ENCODE measurements at regions not wholly inside any gene's neighbourhood (a gene's known extent, or its start where the extent isn't known, plus 50 kb on each side); places are given as distances from the start of the nearest gene placed in this dataset.

GRCh38 chr1:185421485-185422107 is 104.6 kb upstream of the IVNS1ABP start:
- H3K36me3 ChIP-seq (ENCODE audit: control insufficient read depth in 4 of 4, insufficient read depth in 4 of 4, low read length in 3 of 4) = no peaks in the 10 kb centered on the region
- no peak overlapping the region for H3K27ac ChIP-seq (ENCODE audit: insufficient read depth in 1 of 2, low read depth in 1 of 2, low read length in 2 of 2, poor library complexity in 1 of 2, severe bottlenecking in 2 of 2)
- H3K9me3 ChIP-seq (ENCODE audit: control extremely low read depth in 1 of 5, control insufficient read depth in 4 of 5, insufficient read depth in 2 of 5, low read depth in 1 of 5, low read length in 4 of 5) = no peaks in the 10 kb centered on the region
- CTCF ChIA-PET = no interaction called here
- POLR2A ChIA-PET = interaction anchor here (0.5 kb wide), 1 partner anchor 28 kb away, joined by 3 read pairs; no protein-coding TSS in a partner anchor
- WGBS (ENCODE audit: insufficient coverage) = 100% methylated on average over 1 of the region's 3 CpGs
- DNase-seq = no peak
- H3K4me3 ChIP-seq (ENCODE audit: control insufficient read depth in 1 of 7, extremely low read depth in 1 of 7, insufficient read depth in 4 of 7, low read depth in 2 of 7, low read length in 6 of 7) = no peak overlapping the region
- H3K4me1 ChIP-seq (ENCODE audit: control extremely low read depth in 1 of 4, control insufficient read depth in 4 of 4, insufficient read depth in 4 of 4, low read length in 3 of 4) = peaks cover 0 to 8% (median 0%) of the 10 kb centered on the region in 4 experiments
- no peaks in the 10 kb centered on the region for H3K27me3 ChIP-seq (replicated peaks in 2 of 5; ENCODE audit: control insufficient read depth in 4 of 5, insufficient read depth in 5 of 5, low read length in 4 of 5)

- Histone ChIP-seq H3K4me3 (ENCODE audit: control insufficient read depth in 1 of 7, extremely low read depth in 1 of 7, insufficient read depth in 4 of 7, low read depth in 2 of 7, low read length in 6 of 7) (no peak overlapping the region), H3K27ac (ENCODE audit: insufficient read depth in 1 of 2, low read depth in 1 of 2, low read length in 2 of 2, poor library complexity in 1 of 2, severe bottlenecking in 2 of 2) (no peak overlapping the region), H3K27me3 (replicated peaks in 2 of 5; ENCODE audit: control insufficient read depth in 4 of 5, insufficient read depth in 5 of 5, low read length in 4 of 5) (no peaks in the 10 kb centered on the region), H3K36me3 (ENCODE audit: control insufficient read depth in 4 of 4, insufficient read depth in 4 of 4, low read length in 3 of 4) (no peaks in the 10 kb centered on the region), H3K9me3 (ENCODE audit: control extremely low read depth in 1 of 5, control insufficient read depth in 4 of 5, insufficient read depth in 2 of 5, low read depth in 1 of 5, low read length in 4 of 5) (no peaks in the 10 kb centered on the region), H3K4me1 (ENCODE audit: control extremely low read depth in 1 of 4, control insufficient read depth in 4 of 4, insufficient read depth in 4 of 4, low read length in 3 of 4) (peaks cover 0 to 8% (median 0%) of the 10 kb centered on the region in 4 experiments)
- peak in 2 of 3 donors; percentile 4 to 15 for DNase-seq
- CTCF ChIA-PET = no interaction called here
- POLR2A ChIA-PET = no interaction called here
Measured at GRCh38 chr1:185420588-185421081, 103.6 kb upstream of the IVNS1ABP start.

GRCh38 chr1:185419718-185420117 is 102.7 kb upstream of the IVNS1ABP start:
- ChIA-PET POLR2A (no interaction called here), CTCF (no interaction called here)

GRCh38 chr1:185418472-185418871 is 101.4 kb upstream of the IVNS1ABP start:
- no peak overlapping the region for H3K27ac ChIP-seq (ENCODE audit: insufficient read depth in 1 of 2, low read depth in 1 of 2, low read length in 2 of 2, poor library complexity in 1 of 2, severe bottlenecking in 2 of 2)
- H3K9me3 ChIP-seq (ENCODE audit: control extremely low read depth in 1 of 5, control insufficient read depth in 4 of 5, insufficient read depth in 2 of 5, low read depth in 1 of 5, low read length in 4 of 5) = no peaks in the 10 kb centered on the region
- H3K27me3 ChIP-seq (replicated peaks in 2 of 5; ENCODE audit: control insufficient read depth in 4 of 5, insufficient read depth in 5 of 5, low read length in 4 of 5) = no peaks in the 10 kb centered on the region
- ChIA-PET CTCF (no interaction called here), POLR2A (no interaction called here)
- H3K4me1 ChIP-seq (ENCODE audit: control extremely low read depth in 1 of 4, control insufficient read depth in 4 of 4, insufficient read depth in 4 of 4, low read length in 3 of 4) = peaks cover 0 to 8% (median 0%) of the 10 kb centered on the region in 4 experiments
- H3K36me3 ChIP-seq (ENCODE audit: control insufficient read depth in 4 of 4, insufficient read depth in 4 of 4, low read length in 3 of 4) = no peaks in the 10 kb centered on the region
- H3K4me3 ChIP-seq (ENCODE audit: control insufficient read depth in 1 of 7, extremely low read depth in 1 of 7, insufficient read depth in 4 of 7, low read depth in 2 of 7, low read length in 6 of 7) = no peak overlapping the region
- no CpG with 5 or more reads among the region's 1 CpG for WGBS (ENCODE audit: insufficient coverage)
- no peak for DNase-seq

More at GRCh38 chr1:185419718-185420117, 102.7 kb upstream of the IVNS1ABP start:
- Histone ChIP-seq H3K36me3 (ENCODE audit: control insufficient read depth in 4 of 4, insufficient read depth in 4 of 4, low read length in 3 of 4) (no peaks in the 10 kb centered on the region), H3K27me3 (replicated peaks in 2 of 5; ENCODE audit: control insufficient read depth in 4 of 5, insufficient read depth in 5 of 5, low read length in 4 of 5) (no peaks in the 10 kb centered on the region), H3K4me3 (ENCODE audit: control insufficient read depth in 1 of 7, extremely low read depth in 1 of 7, insufficient read depth in 4 of 7, low read depth in 2 of 7, low read length in 6 of 7) (no peak overlapping the region), H3K27ac (ENCODE audit: insufficient read depth in 1 of 2, low read depth in 1 of 2, low read length in 2 of 2, poor library complexity in 1 of 2, severe bottlenecking in 2 of 2) (no peak overlapping the region), H3K9me3 (ENCODE audit: control extremely low read depth in 1 of 5, control insufficient read depth in 4 of 5, insufficient read depth in 2 of 5, low read depth in 1 of 5, low read length in 4 of 5) (no peaks in the 10 kb centered on the region), H3K4me1 (ENCODE audit: control extremely low read depth in 1 of 4, control insufficient read depth in 4 of 4, insufficient read depth in 4 of 4, low read length in 3 of 4) (peaks cover 0 to 8% (median 0%) of the 10 kb centered on the region in 4 experiments)
- WGBS (ENCODE audit: insufficient coverage) = 100% methylated on average over 3 of the region's 3 CpGs
- no peak for DNase-seq

GRCh38 chr1:185412385-185413087 is 95.5 kb upstream of the IVNS1ABP start:
- no peaks in the 10 kb centered on the region for H3K4me1 ChIP-seq (ENCODE audit: control extremely low read depth in 1 of 4, control insufficient read depth in 4 of 4, insufficient read depth in 4 of 4, low read length in 3 of 4)
- DNase-seq = no peak
- no peaks in the 10 kb centered on the region for H3K27me3 ChIP-seq (replicated peaks in 2 of 5; ENCODE audit: control insufficient read depth in 4 of 5, insufficient read depth in 5 of 5, low read length in 4 of 5)
- H3K9me3 ChIP-seq (ENCODE audit: control extremely low read depth in 1 of 5, control insufficient read depth in 4 of 5, insufficient read depth in 2 of 5, low read depth in 1 of 5, low read length in 4 of 5) = peaks cover 0 to 1% (median 0%) of the 10 kb centered on the region in 5 experiments
- H3K36me3 ChIP-seq (ENCODE audit: control insufficient read depth in 4 of 4, insufficient read depth in 4 of 4, low read length in 3 of 4) = no peaks in the 10 kb centered on the region
- WGBS (ENCODE audit: insufficient coverage) = 92% methylated on average over 6 of the region's 7 CpGs
- POLR2A ChIA-PET = no interaction called here
- no peak overlapping the region for H3K4me3 ChIP-seq (ENCODE audit: control insufficient read depth in 1 of 7, extremely low read depth in 1 of 7, insufficient read depth in 4 of 7, low read depth in 2 of 7, low read length in 6 of 7)
- no peak overlapping the region for H3K27ac ChIP-seq (ENCODE audit: insufficient read depth in 1 of 2, low read depth in 1 of 2, low read length in 2 of 2, poor library complexity in 1 of 2, severe bottlenecking in 2 of 2)
- CTCF ChIA-PET = no interaction called here

- Histone ChIP-seq H3K36me3 (ENCODE audit: control insufficient read depth in 4 of 4, insufficient read depth in 4 of 4, low read length in 3 of 4) (no peaks in the 10 kb centered on the region), H3K9me3 (ENCODE audit: control extremely low read depth in 1 of 5, control insufficient read depth in 4 of 5, insufficient read depth in 2 of 5, low read depth in 1 of 5, low read length in 4 of 5) (peaks cover 0 to 4% (median 0%) of the 10 kb centered on the region in 5 experiments), H3K4me3 (ENCODE audit: control insufficient read depth in 1 of 7, extremely low read depth in 1 of 7, insufficient read depth in 4 of 7, low read depth in 2 of 7, low read length in 6 of 7) (no peak overlapping the region), H3K4me1 (ENCODE audit: control extremely low read depth in 1 of 4, control insufficient read depth in 4 of 4, insufficient read depth in 4 of 4, low read length in 3 of 4) (no peaks in the 10 kb centered on the region), H3K27ac (ENCODE audit: insufficient read depth in 1 of 2, low read depth in 1 of 2, low read length in 2 of 2, poor library complexity in 1 of 2, severe bottlenecking in 2 of 2) (no peak overlapping the region), H3K27me3 (replicated peaks in 2 of 5; ENCODE audit: control insufficient read depth in 4 of 5, insufficient read depth in 5 of 5, low read length in 4 of 5) (no peaks in the 10 kb centered on the region)
- WGBS (ENCODE audit: insufficient coverage) = 100% methylated on average over 1 of the region's 1 CpG
- ChIA-PET POLR2A (no interaction called here), CTCF (no interaction called here)
- no peak for DNase-seq
Measured at GRCh38 chr1:185409763-185410528, 92.9 kb upstream of the IVNS1ABP start.

- H3K4me3 ChIP-seq (ENCODE audit: control insufficient read depth in 1 of 7, extremely low read depth in 1 of 7, insufficient read depth in 4 of 7, low read depth in 2 of 7, low read length in 6 of 7) = no peak overlapping the region
- CTCF ChIA-PET = no interaction called here
- peaks cover 0 to 4% (median 0%) of the 10 kb centered on the region in 5 experiments for H3K9me3 ChIP-seq (ENCODE audit: control extremely low read depth in 1 of 5, control insufficient read depth in 4 of 5, insufficient read depth in 2 of 5, low read depth in 1 of 5, low read length in 4 of 5)
- DNase-seq = no peak
- H3K27ac ChIP-seq (ENCODE audit: insufficient read depth in 1 of 2, low read depth in 1 of 2, low read length in 2 of 2, poor library complexity in 1 of 2, severe bottlenecking in 2 of 2) = no peak overlapping the region
- no peaks in the 10 kb centered on the region for H3K36me3 ChIP-seq (ENCODE audit: control insufficient read depth in 4 of 4, insufficient read depth in 4 of 4, low read length in 3 of 4)
- peaks cover 0 to 2% (median 0%) of the 10 kb centered on the region in 4 experiments for H3K4me1 ChIP-seq (ENCODE audit: control extremely low read depth in 1 of 4, control insufficient read depth in 4 of 4, insufficient read depth in 4 of 4, low read length in 3 of 4)
- POLR2A ChIA-PET = no interaction called here
- no peaks in the 10 kb centered on the region for H3K27me3 ChIP-seq (replicated peaks in 2 of 5; ENCODE audit: control insufficient read depth in 4 of 5, insufficient read depth in 5 of 5, low read length in 4 of 5)
- WGBS (ENCODE audit: insufficient coverage) = 100% methylated on average over 1 of the region's 4 CpGs
Measured at GRCh38 chr1:185409345-185409744, 92.3 kb upstream of the IVNS1ABP start.
